B cell (primary cell): ENCODE measurements at regions not wholly inside any gene's neighbourhood (a gene's known extent, or its start where the extent isn't known, plus 50 kb on each side); places are given as distances from the start of the nearest gene placed in this dataset.

Experiments
- ATAC-seq: fragments of 200-7000 bp; cut with Tn5 transposase; one replicate; pipeline ENCODE4 v1.10.0; 2021; ENCODE audit warnings: low read depth, mild to moderate bottlenecking, moderate number of reproducible peaks, moderate library complexity
- CTCF ChIA-PET: fragments of 350-600 bp; sonication (Branson Sonifier 250); formaldehyde crosslinking; loops from one replicate; lab custom pipeline; 2021; ENCODE audit warnings: antibody characterized with exemption, inconsistent platforms; lab: Charles Lee
- POLR2A ChIA-PET: fragments of 350-600 bp; sonication (Branson Sonifier 250); formaldehyde crosslinking; loops from one replicate; lab custom pipeline; 2021; ENCODE audit warnings: antibody characterized with exemption; lab: Charles Lee
- DNase-seq: peaks from one replicate; pipeline ENCODE4 v3.0.0; 2013
- H2AFZ ChIP-seq: 2 replicates; pipeline ENCODE4 v1.6.1; 2012; ENCODE audit warnings: mild to moderate bottlenecking, low read depth, low read length; ENCODE audit not compliant: insufficient read depth, poor library complexity, severe bottlenecking
- H3K27ac ChIP-seq, 2 donors: 1 replicate in 1 of 2; 2 replicates in 1 of 2; pipeline ENCODE4 v1.5.1; 2012 to 2013; ENCODE audit warnings: low read length in 2 of 2, mild to moderate bottlenecking in 2 of 2, moderate library complexity in 1 of 2
- H3K27me3 ChIP-seq, 4 experiments: fragments of 200-600 bp in 1 of 4; sonication (generic) in 1 of 4; replicated peaks in 1 of 4; 1 replicate in 2 of 4; 2 replicates in 2 of 4; pipeline versions ENCODE4 v1.6.1 to v1.7.0; 2013 to 2016; ENCODE audit warnings: low read length in 3 of 4, mild to moderate bottlenecking in 2 of 4, mixed read lengths in 1 of 4, moderate library complexity in 1 of 4; ENCODE audit not compliant: insufficient read depth in 4 of 4, control insufficient read depth in 3 of 4; ENCODE audit errors: control extremely low read depth in 1 of 4
- H3K36me3 ChIP-seq, 2 experiments: replicated peaks in 1 of 2; 1 replicate in 1 of 2; 2 replicates in 1 of 2; pipeline versions ENCODE4 v1.6.1 to v1.7.1; 2013; ENCODE audit warnings: low read length in 1 of 2; ENCODE audit not compliant: insufficient read depth in 2 of 2, control insufficient read depth in 1 of 2; ENCODE audit errors: control extremely low read depth in 1 of 2, extremely low read depth in 1 of 2
- H3K4me1 ChIP-seq, 2 donors: fragments of 200-600 bp in 1 of 2; sonication (generic) in 1 of 2; 1 replicate in 1 of 2; 2 replicates in 1 of 2; pipeline versions ENCODE4 v1.5.1 to v1.6.1; 2013 to 2017; ENCODE audit warnings: low read length in 2 of 2; ENCODE audit not compliant: control insufficient read depth in 2 of 2, insufficient read depth in 2 of 2
- H3K4me2 ChIP-seq: replicated peaks from 2 replicates; pipeline ENCODE3; 2012; ENCODE audit warnings: mild to moderate bottlenecking, low read depth, low read length; ENCODE audit not compliant: poor library complexity, severe bottlenecking
- H3K4me3 ChIP-seq, 5 experiments: fragments of 200-600 bp in 1 of 5; sonication (generic) in 1 of 5; 1 replicate in 3 of 5; 2 replicates in 2 of 5; pipeline versions ENCODE4 v1.5.1 to v1.7.0; 2011 to 2016; ENCODE audit warnings: low read length in 4 of 5, mild to moderate bottlenecking in 4 of 5, low read depth in 2 of 5, control low read depth in 1 of 5, moderate library complexity in 1 of 5; ENCODE audit not compliant: insufficient read depth in 1 of 5; ENCODE audit errors: control extremely low read depth in 1 of 5, extremely low read depth in 1 of 5
- H3K79me2 ChIP-seq: fragments of 200-600 bp; sonication (generic); one replicate; pipeline ENCODE4 v1.6.0; 2016; ENCODE audit warnings: low read length; ENCODE audit not compliant: control insufficient read depth, insufficient read depth
- H3K9ac ChIP-seq: fragments of 200-600 bp; sonication (generic); 2 replicates; pipeline ENCODE4 v1.6.1; 2017; ENCODE audit warnings: mild to moderate bottlenecking, low read length, moderate library complexity
- H3K9me3 ChIP-seq, 3 donors: one replicate each; pipeline versions ENCODE4 v1.6.1 to v1.7.1; 2013; ENCODE audit warnings: low read length in 2 of 3; ENCODE audit not compliant: control insufficient read depth in 2 of 3, insufficient read depth in 1 of 3; ENCODE audit errors: control extremely low read depth in 1 of 3
- H4K20me1 ChIP-seq: 2 replicates; pipeline ENCODE4 v1.6.0; 2012; ENCODE audit warnings: mild to moderate bottlenecking, low read length; ENCODE audit not compliant: insufficient read depth, control insufficient read depth, poor library complexity, severe bottlenecking
- H3K27ac Mint-ChIP-seq: one replicate; pipeline ENCODE4 v1.8.0; 2021; ENCODE audit warnings: mixed read lengths
- H3K27me3 Mint-ChIP-seq: one replicate; pipeline ENCODE4 v1.8.0; 2021; ENCODE audit warnings: mixed read lengths
- H3K4me1 Mint-ChIP-seq: one replicate; pipeline ENCODE4 v1.8.0; 2021; ENCODE audit warnings: mixed read lengths
- H3K4me3 Mint-ChIP-seq: one replicate; pipeline ENCODE4 v1.8.0; 2021; ENCODE audit warnings: mixed read lengths
- H3K9me3 Mint-ChIP-seq: one replicate; pipeline ENCODE4 v1.8.0; 2022; ENCODE audit warnings: mixed read lengths; ENCODE audit not compliant: insufficient read depth
- CTCF ChIP-seq: fragments of 200-600 bp; IDR thresholded peaks from one replicate; pipeline ENCODE4 v1.8.0; 2022; ENCODE audit warnings: antibody characterized with exemption, mild to moderate bottlenecking
- EZH2 ChIP-seq: IDR thresholded peaks from 2 replicates; pipeline ENCODE4 v1.6.1; 2012; ENCODE audit warnings: borderline replicate concordance, low read depth, mild to moderate bottlenecking, moderate library complexity, low read length; ENCODE audit not compliant: insufficient read depth, poor library complexity, severe bottlenecking
- WGBS: methylation state at CpG from one replicate; pipeline ENCODE4 v1.1.5; 2013; ENCODE audit warnings: missing lambda C conversion rate; ENCODE audit not compliant: insufficient coverage; 5-methylcytosine and 5-hydroxymethylcytosine counted together
- intact Hi-C: fragments of 100-400 bp; cut with micrococcal nuclease; formaldehyde crosslinking; loops from one replicate; pipeline ENCODE4 v1.10.0; 2022

- ChIA-PET POLR2A (no interaction called here), CTCF (no interaction called here)
- no peaks in the 10 kb centered on the region for H3K9me3 ChIP-seq
- H3K4me3 ChIP-seq = no peak overlapping the region
- intact Hi-C loops = no loop called here
- ATAC-seq (no peak), DNase-seq (no peak)
- no peak overlapping the region for H3K27ac ChIP-seq
- Mint-ChIP-seq H3K4me3 (no peak overlapping the region), H3K4me1 (no peaks in the 10 kb centered on the region), H3K9me3 (peaks cover 9% of the 10 kb centered on the region), H3K27me3 (no peaks in the 10 kb centered on the region), H3K27ac (no peak overlapping the region)
- no peaks in the 10 kb centered on the region for H3K27me3 ChIP-seq
- no peak overlapping the region for H3K9ac ChIP-seq
- H3K79me2 ChIP-seq = no peaks in the 10 kb centered on the region
- no peaks in the 10 kb centered on the region for H3K36me3 ChIP-seq
- no peaks in the 10 kb centered on the region for H3K4me1 ChIP-seq
- no peak overlapping the region for H3K4me2 ChIP-seq
- no peaks in the 10 kb centered on the region for H4K20me1 ChIP-seq
- TF ChIP-seq CTCF (no peak), EZH2 (no peak)
- no peak overlapping the region for H2AFZ ChIP-seq
- no CpG with 5 or more reads among the region's 2 CpGs for WGBS
These were observed 927.7 kb downstream of the CCDC85A start for GRCh38 chr2:57111531-57111930.

- H4K20me1 ChIP-seq = no peaks in the 10 kb centered on the region
- no peaks in the 10 kb centered on the region for H3K36me3 ChIP-seq
- no peak overlapping the region for H3K27ac ChIP-seq
- H3K4me1 ChIP-seq = no peaks in the 10 kb centered on the region
- Mint-ChIP-seq H3K27me3 (no peaks in the 10 kb centered on the region), H3K27ac (no peak overlapping the region), H3K9me3 (peaks cover 5% of the 10 kb centered on the region), H3K4me3 (no peak overlapping the region), H3K4me1 (no peaks in the 10 kb centered on the region)
- no peak for DNase-seq
- POLR2A ChIA-PET = no interaction called here
- no peaks in the 10 kb centered on the region for H3K27me3 ChIP-seq
- no peak overlapping the region for H3K4me3 ChIP-seq
- H3K9ac ChIP-seq = no peak overlapping the region
- ATAC-seq = no peak
- H3K79me2 ChIP-seq = no peaks in the 10 kb centered on the region
- CTCF ChIA-PET = no interaction called here
- H2AFZ ChIP-seq = no peak overlapping the region
- no peak for TF ChIP-seq EZH2
- no peak for TF ChIP-seq CTCF
- no peaks in the 10 kb centered on the region for H3K9me3 ChIP-seq
- H3K4me2 ChIP-seq = no peak overlapping the region
- intact Hi-C loops = no loop called here
These were observed 927.5 kb upstream of the VRK2 start for GRCh38 chr2:57119141-57119540.
